ENCODE measurements at regions not wholly inside any gene's neighbourhood (a gene's known extent, or its start where the extent isn't known, plus 50 kb on each side); places are given as distances from the start of the nearest gene placed in this dataset.

GRCh38 chr6:78157606-78158005 is 504.8 kb downstream of the MEI4 start:
- TF ChIP-seq CTCF (IDR thresholded peaks at IDR 0.05), result no peak
- TF ChIP-seq POLR2A (IDR thresholded peaks at IDR 0.05), result no peak
